Suprapubic skin (tissue), 3 donors: ENCODE measurements at regions not wholly inside any gene's neighbourhood (a gene's known extent, or its start where the extent isn't known, plus 50 kb on each side); places are given as distances from the start of the nearest gene placed in this dataset.

Experiments used
- EP300 ChIP-seq: sonication (generic); formaldehyde crosslinking; IDR thresholded peaks from one replicate; pipeline ENCODE4 v1.6.1; 2017; ENCODE audit warnings: antibody characterized with exemption
- POLR2A ChIP-seq, 2 donors: fragments of 450-650 bp; IDR thresholded peaks; one replicate each; pipeline ENCODE4 v1.6.1; 2017; ENCODE audit warnings: antibody characterized with exemption in 2 of 2, mild to moderate bottlenecking in 2 of 2, moderate library complexity in 2 of 2
- TF ChIP-seq, protein P1 (sequence below), 2 donors: fragments of 200-600 bp in 1 of 2; fragments of 450-650 bp in 1 of 2; sonication (generic) in 1 of 2; IDR thresholded peaks; one replicate each; pipeline ENCODE4 v1.5.1; 2016 to 2019; ENCODE audit warnings: antibody characterized with exemption in 2 of 2, mild to moderate bottlenecking in 1 of 2, moderate library complexity in 1 of 2

DNA sequence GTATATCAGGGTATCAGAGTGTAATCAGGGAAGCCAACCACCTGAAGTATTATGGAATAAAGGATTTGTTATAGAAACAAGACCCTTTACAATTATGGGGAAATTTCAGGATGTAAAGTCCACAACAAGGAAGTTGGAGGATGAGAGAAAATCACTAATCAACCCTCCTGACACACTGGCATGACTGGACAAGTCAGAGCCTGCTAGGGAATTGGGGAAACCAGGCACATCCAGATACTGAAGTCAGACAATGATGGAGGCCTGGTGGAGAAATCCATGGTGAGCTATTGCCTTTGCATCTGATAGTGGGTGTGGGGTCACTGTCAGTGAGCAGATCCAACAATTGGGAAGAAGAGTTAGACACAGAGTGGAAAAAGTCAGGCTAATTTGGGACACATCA lies 158.8 kb upstream of the FBXO11 start:
- TF ChIP-seq, protein P1, sequence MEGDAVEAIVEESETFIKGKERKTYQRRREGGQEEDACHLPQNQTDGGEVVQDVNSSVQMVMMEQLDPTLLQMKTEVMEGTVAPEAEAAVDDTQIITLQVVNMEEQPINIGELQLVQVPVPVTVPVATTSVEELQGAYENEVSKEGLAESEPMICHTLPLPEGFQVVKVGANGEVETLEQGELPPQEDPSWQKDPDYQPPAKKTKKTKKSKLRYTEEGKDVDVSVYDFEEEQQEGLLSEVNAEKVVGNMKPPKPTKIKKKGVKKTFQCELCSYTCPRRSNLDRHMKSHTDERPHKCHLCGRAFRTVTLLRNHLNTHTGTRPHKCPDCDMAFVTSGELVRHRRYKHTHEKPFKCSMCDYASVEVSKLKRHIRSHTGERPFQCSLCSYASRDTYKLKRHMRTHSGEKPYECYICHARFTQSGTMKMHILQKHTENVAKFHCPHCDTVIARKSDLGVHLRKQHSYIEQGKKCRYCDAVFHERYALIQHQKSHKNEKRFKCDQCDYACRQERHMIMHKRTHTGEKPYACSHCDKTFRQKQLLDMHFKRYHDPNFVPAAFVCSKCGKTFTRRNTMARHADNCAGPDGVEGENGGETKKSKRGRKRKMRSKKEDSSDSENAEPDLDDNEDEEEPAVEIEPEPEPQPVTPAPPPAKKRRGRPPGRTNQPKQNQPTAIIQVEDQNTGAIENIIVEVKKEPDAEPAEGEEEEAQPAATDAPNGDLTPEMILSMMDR (IDR thresholded peaks at IDR 0.05) = no peak
- TF ChIP-seq POLR2A (IDR thresholded peaks at IDR 0.05) (no peak), EP300 (no peak)
